ENCODE measurements at regions not wholly inside any gene's neighbourhood (a gene's known extent, or its start where the extent isn't known, plus 50 kb on each side); places are given as distances from the start of the nearest gene placed in this dataset.
"Not testable (repeated sequence)": the region's sequence is repeated elsewhere in the genome, so short reads cannot be mapped to it uniquely, and the experiment has no call there.

GRCh38 chrX:4560192-4560591 is 846.7 kb upstream of the PRKX start:
- WGBS, 2 donors = 84 to 93% methylated on average over 4 of the region's 4 CpGs
- ATAC-seq = no peak

GRCh38 chrX:4550018-4550417 is 836.6 kb upstream of the PRKX start:
- Histone ChIP-seq H3K27me3 (no peaks in the 10 kb centered on the region), H3K27ac (no peak overlapping the region), H3K36me3 (no peaks in the 10 kb centered on the region), H3K4me1 (no peaks in the 10 kb centered on the region), H3K9me3 (no peaks in the 10 kb centered on the region), H3K4me3 (no peak overlapping the region)
- ATAC-seq = no peak
- intact Hi-C loops (cut with DNase I) = loop anchor here in 1 of 10 donors (10.0 kb wide), 1 partner anchor 575 kb away; no protein-coding TSS in a partner anchor
- WGBS, 2 donors = 40 to 42% methylated on average over 3 of the region's 3 CpGs
- DNase-seq = no peak
- TF ChIP-seq CTCF (IDR thresholded peaks at IDR 0.05) = no peak

More at GRCh38 chrX:4560192-4560591, 846.7 kb upstream of the PRKX start:
- Histone ChIP-seq H3K9me3 (no peaks in the 10 kb centered on the region), H3K4me3 (no peak overlapping the region), H3K4me1 (no peaks in the 10 kb centered on the region), H3K27me3 (no peaks in the 10 kb centered on the region), H3K27ac (no peak overlapping the region), H3K36me3 (no peaks in the 10 kb centered on the region)
- DNase-seq = no peak
- intact Hi-C loops (cut with DNase I) = no loop called here
- TF ChIP-seq CTCF (IDR thresholded peaks at IDR 0.05) = no peak

- intact Hi-C loops (cut with DNase I) = loop anchor here in 5 of 10 donors (5.0 to 10.0 kb wide), 2 partner anchors 565 to 567 kb away; no protein-coding TSS in a partner anchor
- TF ChIP-seq CTCF (IDR thresholded peaks at IDR 0.05) = peak; percentile 44 to 93 (median 68)
- DNase-seq (peak in 1 of 2 donors; percentile 3), ATAC-seq (no peak)
- 37 to 40% methylated on average over 13 of the region's 13 CpGs for WGBS, 2 donors
- Histone ChIP-seq H3K4me3 (no peak overlapping the region), H3K36me3 (no peaks in the 10 kb centered on the region), H3K9me3 (no peaks in the 10 kb centered on the region), H3K4me1 (no peaks in the 10 kb centered on the region), H3K27ac (no peak overlapping the region), H3K27me3 (no peaks in the 10 kb centered on the region)
Measured at GRCh38 chrX:4547213-4547836, 833.9 kb upstream of the PRKX start.

- WGBS, 2 donors = 68 to 74% methylated on average over 5 of the region's 5 CpGs
- H3K4me3 ChIP-seq, DNase-seq, H3K27me3 ChIP-seq, H3K9me3 ChIP-seq, H3K4me1 ChIP-seq, H3K36me3 ChIP-seq, H3K27ac ChIP-seq, ATAC-seq: not testable (repeated sequence)
- intact Hi-C loops (cut with DNase I) = loop anchor here in 5 of 10 donors (5.0 to 10.0 kb wide), 2 partner anchors 566 to 569 kb away; no protein-coding TSS in a partner anchor
Measured at GRCh38 chrX:4546178-4546577, 832.7 kb upstream of the PRKX start.

GRCh38 chrX:4528247-4528646 is 814.8 kb upstream of the PRKX start:
- Histone ChIP-seq H3K4me3 (no peak overlapping the region), H3K27ac (no peak overlapping the region), H3K27me3 (no peaks in the 10 kb centered on the region), H3K9me3 (no peaks in the 10 kb centered on the region), H3K4me1 (no peaks in the 10 kb centered on the region), H3K36me3 (no peaks in the 10 kb centered on the region)
- WGBS, 2 donors = 73 to 95% methylated on average over 1 of the region's 1 CpG
- intact Hi-C loops (cut with DNase I) = no loop called here
- no peak for DNase-seq
- ATAC-seq = no peak
- no peak for TF ChIP-seq CTCF (IDR thresholded peaks at IDR 0.05)
